ENCODE measurements at regions not wholly inside any gene's neighbourhood (a gene's known extent, or its start where the extent isn't known, plus 50 kb on each side); places are given as distances from the start of the nearest gene placed in this dataset.

DNA sequence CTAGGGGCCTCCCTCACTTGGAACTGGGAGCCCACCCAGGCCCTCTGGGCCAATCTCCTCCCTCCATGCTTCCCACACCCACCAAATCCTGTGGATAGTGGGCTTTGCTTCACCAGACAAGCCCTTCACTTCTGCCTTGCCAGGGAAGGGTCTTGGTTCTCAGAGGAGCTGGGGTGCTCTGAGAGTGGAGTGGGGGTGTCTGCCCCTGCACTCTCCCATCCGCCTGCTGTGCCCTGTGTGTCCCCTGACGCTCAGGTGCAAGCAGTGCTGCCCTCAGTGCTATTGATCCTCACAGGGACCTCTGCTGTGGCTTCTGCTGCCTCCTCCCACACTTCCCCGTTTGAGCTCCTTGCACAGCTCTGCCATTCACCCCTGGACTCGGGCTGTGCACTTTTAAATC lies 117.3 kb upstream of the NKX1-1 start:
- no peak overlapping the region for H3K4me2 ChIP-seq (ENCODE audit: insufficient read depth, low read length)
- no peaks in the 10 kb centered on the region for H3K4me1 ChIP-seq (ENCODE audit: control insufficient read depth, extremely low read depth, insufficient read depth, low read length)
- POLR2A ChIA-PET = no interaction called here
- H3K9me3 ChIP-seq (replicated peaks; ENCODE audit: control insufficient read depth, insufficient read depth, low read length) = no peaks in the 10 kb centered on the region
- no peaks in the 10 kb centered on the region for H3K36me3 ChIP-seq (ENCODE audit: control insufficient read depth in 2 of 2, extremely low read depth in 1 of 2, insufficient read depth in 2 of 2, low read length in 2 of 2)
- no peak for TF ChIP-seq GATA2 (IDR thresholded peaks at IDR 0.05; ENCODE audit: insufficient read depth, insufficient read length, low read depth, low read length)
- no peak for TF ChIP-seq JUN (IDR thresholded peaks at IDR 0.05; ENCODE audit: borderline replicate concordance, insufficient read depth, insufficient read length, low read depth)
- no peak for TF ChIP-seq EZH2 (IDR thresholded peaks at IDR 0.05; ENCODE audit: borderline replicate concordance, low read depth, low read length, severe bottlenecking)
- TF ChIP-seq FOS (IDR thresholded peaks at IDR 0.05; ENCODE audit: borderline replicate concordance, insufficient read depth, low read length) = no peak
- TF ChIP-seq, protein P1, sequence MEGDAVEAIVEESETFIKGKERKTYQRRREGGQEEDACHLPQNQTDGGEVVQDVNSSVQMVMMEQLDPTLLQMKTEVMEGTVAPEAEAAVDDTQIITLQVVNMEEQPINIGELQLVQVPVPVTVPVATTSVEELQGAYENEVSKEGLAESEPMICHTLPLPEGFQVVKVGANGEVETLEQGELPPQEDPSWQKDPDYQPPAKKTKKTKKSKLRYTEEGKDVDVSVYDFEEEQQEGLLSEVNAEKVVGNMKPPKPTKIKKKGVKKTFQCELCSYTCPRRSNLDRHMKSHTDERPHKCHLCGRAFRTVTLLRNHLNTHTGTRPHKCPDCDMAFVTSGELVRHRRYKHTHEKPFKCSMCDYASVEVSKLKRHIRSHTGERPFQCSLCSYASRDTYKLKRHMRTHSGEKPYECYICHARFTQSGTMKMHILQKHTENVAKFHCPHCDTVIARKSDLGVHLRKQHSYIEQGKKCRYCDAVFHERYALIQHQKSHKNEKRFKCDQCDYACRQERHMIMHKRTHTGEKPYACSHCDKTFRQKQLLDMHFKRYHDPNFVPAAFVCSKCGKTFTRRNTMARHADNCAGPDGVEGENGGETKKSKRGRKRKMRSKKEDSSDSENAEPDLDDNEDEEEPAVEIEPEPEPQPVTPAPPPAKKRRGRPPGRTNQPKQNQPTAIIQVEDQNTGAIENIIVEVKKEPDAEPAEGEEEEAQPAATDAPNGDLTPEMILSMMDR (IDR thresholded peaks at IDR 0.05; ENCODE audit: extremely low read depth in 1 of 2, insufficient read depth in 1 of 2, low read depth in 1 of 2, low read length in 2 of 2) = no peak
- TF ChIP-seq, protein P2, sequence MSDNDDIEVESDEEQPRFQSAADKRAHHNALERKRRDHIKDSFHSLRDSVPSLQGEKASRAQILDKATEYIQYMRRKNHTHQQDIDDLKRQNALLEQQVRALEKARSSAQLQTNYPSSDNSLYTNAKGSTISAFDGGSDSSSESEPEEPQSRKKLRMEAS (IDR thresholded peaks at IDR 0.05; ENCODE audit: insufficient read depth, insufficient read length) = no peak
- no peak for TF ChIP-seq MYC (IDR thresholded peaks at IDR 0.05; ENCODE audit: low read depth, low read length)
- TF ChIP-seq POLR2A (IDR thresholded peaks at IDR 0.05; ENCODE audit: low read depth, low read length) = no peak
- no peak for TF ChIP-seq POLR2AphosphoS5 (IDR thresholded peaks at IDR 0.05; ENCODE audit: insufficient read depth, low read depth, low read length)
- intact Hi-C loops (cut with micrococcal nuclease) = no loop called here
- peaks cover 3 to 6% of the 10 kb centered on the region in 2 experiments for H3K27me3 ChIP-seq (ENCODE audit: control insufficient read depth in 2 of 2, insufficient read depth in 2 of 2, low read length in 2 of 2)
- H3K9me1 ChIP-seq (replicated peaks; ENCODE audit: control insufficient read depth, extremely low read depth, insufficient read depth, low read length) = no peaks in the 10 kb centered on the region
- H3K4me3 ChIP-seq (replicated peaks in 1 of 3; ENCODE audit: insufficient read depth in 1 of 3, low read depth in 1 of 3, low read length in 3 of 3) = no peak overlapping the region
- dilution Hi-C loops (cut with MboI; ENCODE audit: extremely low pct_ligation_motif_present, low sequenced_read_pairs) = no loop called here
- CTCF ChIA-PET = interaction anchor here (1.5 kb wide), 1 partner anchor 10 kb away, joined by 3 read pairs; no protein-coding TSS in a partner anchor
- H4K20me1 ChIP-seq (replicated peaks; ENCODE audit: control insufficient read depth, extremely low read depth, insufficient read depth, low read length) = no peaks in the 10 kb centered on the region
- no peak overlapping the region for H3K9ac ChIP-seq (replicated peaks; ENCODE audit: extremely low read depth, insufficient read depth, low read length)
- FAIRE-seq (no peak), DNase-seq (ENCODE audit: low read depth, low spot score) (no peak)
- no TSS peak for BruUV-seq (replicated peaks)
- no peaks in the 10 kb centered on the region for H3K79me2 ChIP-seq (ENCODE audit: control insufficient read depth, insufficient read depth, low read length)
- H2AFZ ChIP-seq (ENCODE audit: low read depth, low read length) = no peak overlapping the region
- no peak overlapping the region for H3K27ac ChIP-seq (ENCODE audit: insufficient read depth, low read depth, low read length)

All from endothelial cell of umbilical vein (primary cell).